Muscle layer of colon (tissue), 2 donors: ENCODE measurements at regions not wholly inside any gene's neighbourhood (a gene's known extent, or its start where the extent isn't known, plus 50 kb on each side); places are given as distances from the start of the nearest gene placed in this dataset.

Experiments
- H3K27ac ChIP-seq: one replicate; pipeline ENCODE4 v1.7.0; 2013; ENCODE audit warnings: low read depth, mild to moderate bottlenecking, low read length, moderate library complexity
- H3K27me3 ChIP-seq, 2 donors: one replicate each; pipeline ENCODE4 v1.7.0; 2013; ENCODE audit warnings: low read length in 2 of 2, mild to moderate bottlenecking in 2 of 2; ENCODE audit not compliant: insufficient read depth in 2 of 2, control insufficient read depth in 1 of 2
- H3K36me3 ChIP-seq: one replicate; pipeline ENCODE4 v1.7.0; 2013; ENCODE audit warnings: mild to moderate bottlenecking, low read length; ENCODE audit not compliant: insufficient read depth
- H3K4me1 ChIP-seq: one replicate; pipeline ENCODE4 v1.7.0; 2013; ENCODE audit warnings: mild to moderate bottlenecking, low read length; ENCODE audit not compliant: insufficient read depth
- H3K4me3 ChIP-seq, 2 donors: one replicate each; pipeline ENCODE4 v1.7.0; 2013; ENCODE audit warnings: low read length in 2 of 2, low read depth in 1 of 2, mild to moderate bottlenecking in 1 of 2, moderate library complexity in 1 of 2
- H3K9ac ChIP-seq: one replicate; pipeline ENCODE4 v1.7.0; 2013; ENCODE audit warnings: low read length
- H3K9me3 ChIP-seq: one replicate; pipeline ENCODE4 v1.7.0; 2013; ENCODE audit warnings: mild to moderate bottlenecking, low read length
- donor health status: abdominal sarcoma.
- donor health status: Adenocarcinoma of cecum.

GRCh38 chrX:134146493-134146892, 90.5 kb upstream of the CCDC160 start:
- Histone ChIP-seq H3K27me3 (no peaks in the 10 kb centered on the region), H3K9ac (no peak overlapping the region), H3K4me1 (peaks cover 6% of the 10 kb centered on the region), H3K9me3 (no peaks in the 10 kb centered on the region), H3K36me3 (no peaks in the 10 kb centered on the region), H3K27ac (no peak overlapping the region), H3K4me3 (no peak overlapping the region)

- Histone ChIP-seq H3K27me3 (no peaks in the 10 kb centered on the region), H3K9ac (no peak overlapping the region), H3K4me3 (peak overlapping the region in 1 of 2 donors; percentile 36)
These were observed 88.8 kb upstream of the CCDC160 start for GRCh38 chrX:134148172-134148692.

GRCh38 chrX:134158821-134159512, 78.0 kb upstream of the CCDC160 start:
- H3K9me3 ChIP-seq, result no peaks in the 10 kb centered on the region
- H3K27ac ChIP-seq, result no peak overlapping the region
- H3K9ac ChIP-seq, result no peak overlapping the region
- no peak overlapping the region for H3K4me3 ChIP-seq
- no peaks in the 10 kb centered on the region for H3K27me3 ChIP-seq
- H3K4me1 ChIP-seq, result no peaks in the 10 kb centered on the region
- H3K36me3 ChIP-seq, result no peaks in the 10 kb centered on the region

More at GRCh38 chrX:134148172-134148692, 88.8 kb upstream of the CCDC160 start:
- Histone ChIP-seq H3K27ac (no peak overlapping the region), H3K36me3 (no peaks in the 10 kb centered on the region), H3K4me1 (peaks cover 6% of the 10 kb centered on the region), H3K9me3 (no peaks in the 10 kb centered on the region)

- H3K27ac ChIP-seq, result no peak overlapping the region
- H3K9ac ChIP-seq, result no peak overlapping the region
- H3K9me3 ChIP-seq, result no peaks in the 10 kb centered on the region
- no peaks in the 10 kb centered on the region for H3K27me3 ChIP-seq
- no peak overlapping the region for H3K4me3 ChIP-seq
- no peaks in the 10 kb centered on the region for H3K4me1 ChIP-seq
- H3K36me3 ChIP-seq, result no peaks in the 10 kb centered on the region
These were observed 75.8 kb upstream of the CCDC160 start for GRCh38 chrX:134161162-134161561.

- Histone ChIP-seq H3K9me3 (no peaks in the 10 kb centered on the region), H3K4me1 (no peaks in the 10 kb centered on the region), H3K4me3 (no peak overlapping the region), H3K9ac (no peak overlapping the region), H3K27ac (no peak overlapping the region), H3K27me3 (no peaks in the 10 kb centered on the region), H3K36me3 (no peaks in the 10 kb centered on the region)
These were observed 75.0 kb upstream of the CCDC160 start for GRCh38 chrX:134162032-134162431.

GRCh38 chrX:134163836-134164235, 73.1 kb upstream of the CCDC160 start:
- H3K4me3 ChIP-seq, result no peak overlapping the region

GRCh38 chrX:134167591-134168203, 69.3 kb upstream of the CCDC160 start:
- H3K27ac ChIP-seq, result no peak overlapping the region
- H3K4me3 ChIP-seq, result no peak overlapping the region
- no peaks in the 10 kb centered on the region for H3K27me3 ChIP-seq
- no peak overlapping the region for H3K9ac ChIP-seq
- H3K9me3 ChIP-seq, result no peaks in the 10 kb centered on the region
- no peaks in the 10 kb centered on the region for H3K4me1 ChIP-seq
- H3K36me3 ChIP-seq, result no peaks in the 10 kb centered on the region

More at GRCh38 chrX:134163836-134164235, 73.1 kb upstream of the CCDC160 start:
- Histone ChIP-seq H3K27me3 (no peaks in the 10 kb centered on the region), H3K9ac (no peak overlapping the region), H3K27ac (no peak overlapping the region), H3K4me1 (no peaks in the 10 kb centered on the region), H3K9me3 (no peaks in the 10 kb centered on the region), H3K36me3 (no peaks in the 10 kb centered on the region)

GRCh38 chrX:134171661-134172587, 65.1 kb upstream of the CCDC160 start:
- Histone ChIP-seq H3K4me3 (peak overlapping the region; percentile 49 to 70), H3K9ac (no peak overlapping the region), H3K27ac (peak overlapping the region; percentile 64), H3K9me3 (no peaks in the 10 kb centered on the region), H3K36me3 (no peaks in the 10 kb centered on the region), H3K27me3 (peaks cover 0 to 8% of the 10 kb centered on the region in 2 donors), H3K4me1 (no peaks in the 10 kb centered on the region)

GRCh38 chrX:134172588-134173259, 64.3 kb upstream of the CCDC160 start:
- Histone ChIP-seq H3K9ac (peak overlapping the region; percentile 23), H3K27me3 (peaks cover 0 to 8% of the 10 kb centered on the region in 2 donors), H3K36me3 (no peaks in the 10 kb centered on the region), H3K4me3 (peak overlapping the region; percentile 49 to 70), H3K9me3 (no peaks in the 10 kb centered on the region), H3K27ac (peak overlapping the region; percentile 64), H3K4me1 (no peaks in the 10 kb centered on the region)

GRCh38 chrX:134173541-134174272, 63.3 kb upstream of the CCDC160 start:
- Histone ChIP-seq H3K4me1 (no peaks in the 10 kb centered on the region), H3K9me3 (no peaks in the 10 kb centered on the region), H3K9ac (no peak overlapping the region), H3K4me3 (peak overlapping the region; percentile 3 to 48), H3K27ac (no peak overlapping the region), H3K27me3 (peaks cover 0 to 8% of the 10 kb centered on the region in 2 donors), H3K36me3 (no peaks in the 10 kb centered on the region)
